Suprapubic skin (tissue), 4 donors: ENCODE measurements at regions not wholly inside any gene's neighbourhood (a gene's known extent, or its start where the extent isn't known, plus 50 kb on each side); places are given as distances from the start of the nearest gene placed in this dataset.

Source experiments
- POLR2A ChIP-seq, 2 donors: fragments of 450-650 bp; IDR thresholded peaks; one replicate each; pipeline ENCODE4 v1.6.1; 2017; ENCODE audit warnings: antibody characterized with exemption in 2 of 2, mild to moderate bottlenecking in 2 of 2, moderate library complexity in 2 of 2
- POLR2AphosphoS5 ChIP-seq, 3 donors: sonication (generic); formaldehyde crosslinking; IDR thresholded peaks; one replicate each; pipeline ENCODE4 v1.6.1; 2017; ENCODE audit warnings: antibody characterized with exemption in 3 of 3
- TF ChIP-seq, protein P1 (sequence below), 2 donors: fragments of 200-600 bp in 1 of 2; fragments of 450-650 bp in 1 of 2; sonication (generic) in 1 of 2; IDR thresholded peaks; one replicate each; pipeline ENCODE4 v1.5.1; 2016 to 2019; ENCODE audit warnings: antibody characterized with exemption in 2 of 2, mild to moderate bottlenecking in 1 of 2, moderate library complexity in 1 of 2

DNA sequence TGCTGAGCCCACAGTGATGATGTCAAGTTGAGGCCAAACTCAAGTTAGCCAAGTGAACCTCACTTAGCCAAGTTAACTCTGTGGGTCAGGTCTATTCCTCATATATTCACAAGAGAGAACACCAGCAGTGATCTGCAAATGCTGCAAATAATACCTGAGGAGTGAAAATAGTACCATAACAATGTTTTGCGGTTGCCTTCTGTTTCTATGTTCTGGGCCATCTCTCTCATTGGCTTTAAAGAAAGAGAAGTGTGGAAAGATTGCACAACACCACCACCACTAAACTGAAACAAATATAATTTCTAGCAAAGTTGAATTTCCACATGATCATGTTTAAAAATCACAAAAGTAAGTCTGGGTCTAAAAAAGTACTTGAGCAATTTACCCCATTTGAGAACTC, 211.1 kb upstream of the GALNT5 start:
- TF ChIP-seq, protein P1, sequence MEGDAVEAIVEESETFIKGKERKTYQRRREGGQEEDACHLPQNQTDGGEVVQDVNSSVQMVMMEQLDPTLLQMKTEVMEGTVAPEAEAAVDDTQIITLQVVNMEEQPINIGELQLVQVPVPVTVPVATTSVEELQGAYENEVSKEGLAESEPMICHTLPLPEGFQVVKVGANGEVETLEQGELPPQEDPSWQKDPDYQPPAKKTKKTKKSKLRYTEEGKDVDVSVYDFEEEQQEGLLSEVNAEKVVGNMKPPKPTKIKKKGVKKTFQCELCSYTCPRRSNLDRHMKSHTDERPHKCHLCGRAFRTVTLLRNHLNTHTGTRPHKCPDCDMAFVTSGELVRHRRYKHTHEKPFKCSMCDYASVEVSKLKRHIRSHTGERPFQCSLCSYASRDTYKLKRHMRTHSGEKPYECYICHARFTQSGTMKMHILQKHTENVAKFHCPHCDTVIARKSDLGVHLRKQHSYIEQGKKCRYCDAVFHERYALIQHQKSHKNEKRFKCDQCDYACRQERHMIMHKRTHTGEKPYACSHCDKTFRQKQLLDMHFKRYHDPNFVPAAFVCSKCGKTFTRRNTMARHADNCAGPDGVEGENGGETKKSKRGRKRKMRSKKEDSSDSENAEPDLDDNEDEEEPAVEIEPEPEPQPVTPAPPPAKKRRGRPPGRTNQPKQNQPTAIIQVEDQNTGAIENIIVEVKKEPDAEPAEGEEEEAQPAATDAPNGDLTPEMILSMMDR (IDR thresholded peaks at IDR 0.05): no peak
- TF ChIP-seq POLR2A (IDR thresholded peaks at IDR 0.05): no peak
- TF ChIP-seq POLR2AphosphoS5 (IDR thresholded peaks at IDR 0.05): no peak
